H1 (cell line): ENCODE measurements at regions not wholly inside any gene's neighbourhood (a gene's known extent, or its start where the extent isn't known, plus 50 kb on each side); places are given as distances from the start of the nearest gene placed in this dataset.

ENCODE experiments used
- CTCF ChIP-seq, 3 experiments: IDR thresholded peaks; 1 replicate in 2 of 3; 2 replicates in 1 of 3; pipeline versions ENCODE4 v1.5.1 to v1.6.1; 2011; ENCODE audit warnings: low read length in 3 of 3, mild to moderate bottlenecking in 3 of 3, inconsistent platforms in 2 of 3, low read depth in 1 of 3, moderate library complexity in 1 of 3; ENCODE audit not compliant: insufficient read depth in 1 of 3; ENCODE audit errors: control extremely low read depth in 1 of 3
- E2F6 ChIP-seq: IDR thresholded peaks from 2 replicates; pipeline ENCODE4 v1.6.1; 2012; ENCODE audit warnings: inconsistent platforms
- EP300 ChIP-seq, 2 experiments: IDR thresholded peaks; 1 replicate in 1 of 2; 2 replicates in 1 of 2; pipeline ENCODE4 v1.6.1; 2011 to 2012; ENCODE audit warnings: low read depth in 2 of 2, low read length in 2 of 2, mild to moderate bottlenecking in 2 of 2, borderline replicate concordance in 1 of 2, inconsistent platforms in 1 of 2, moderate library complexity in 1 of 2
- EZH2 ChIP-seq: fragments of 200-600 bp; sonication (generic); IDR thresholded peaks from 2 replicates; pipeline ENCODE4 v1.7.1; 2012; ENCODE audit warnings: low read depth, mild to moderate bottlenecking, moderate library complexity, low read length, inconsistent platforms; ENCODE audit not compliant: severe bottlenecking
- KDM5A ChIP-seq: fragments of 200-600 bp; IDR thresholded peaks from 2 replicates; pipeline ENCODE4 v1.7.1; 2012; ENCODE audit warnings: mild to moderate bottlenecking, low read length, inconsistent platforms, mixed read lengths
- POLR2A ChIP-seq, 2 experiments: IDR thresholded peaks; 1 replicate in 1 of 2; 2 replicates in 1 of 2; pipeline ENCODE4 v1.6.1; 2011; ENCODE audit warnings: low read depth in 2 of 2, low read length in 2 of 2, mild to moderate bottlenecking in 2 of 2; ENCODE audit errors: control extremely low read depth in 1 of 2
- POU5F1 ChIP-seq: IDR thresholded peaks from 2 replicates; pipeline ENCODE4 v1.6.1; 2011; ENCODE audit warnings: low read depth, mild to moderate bottlenecking, low read length, moderate library complexity
- RFX5 ChIP-seq: IDR thresholded peaks from 2 replicates; pipeline ENCODE4 v1.6.1; 2011; ENCODE audit warnings: low read depth, low read length, improper control_type of control experiment, borderline replicate concordance
- SP4 ChIP-seq: IDR thresholded peaks from 2 replicates; pipeline ENCODE4 v1.6.1; 2012; ENCODE audit warnings: low read length, inconsistent platforms
- SRF ChIP-seq: IDR thresholded peaks from 2 replicates; pipeline ENCODE4 v1.6.1; 2011; ENCODE audit warnings: mild to moderate bottlenecking, low read depth, low read length, moderate library complexity
- TAF1 ChIP-seq: IDR thresholded peaks from 2 replicates; pipeline ENCODE4 v1.6.1; 2011; ENCODE audit warnings: mild to moderate bottlenecking, low read depth, low read length
- USF2 ChIP-seq: IDR thresholded peaks from 2 replicates; pipeline ENCODE4 v1.6.1; 2011; ENCODE audit warnings: low read length, improper control_type of control experiment
- ZNF274 ChIP-seq: IDR thresholded peaks from 2 replicates; pipeline ENCODE4 v1.7.0; 2012; ENCODE audit warnings: low read length, borderline replicate concordance; ENCODE audit errors: extremely low read depth

GRCh38 chr4:123463869-123464268, 67.3 kb downstream of the SPRY1 start:
- TF ChIP-seq EP300 (IDR thresholded peaks at IDR 0.05; ENCODE audit: borderline replicate concordance in 1 of 2, low read depth in 2 of 2, low read length in 2 of 2) (no peak), TAF1 (no peak), CTCF (IDR thresholded peaks at IDR 0.05; ENCODE audit: control extremely low read depth in 1 of 3, insufficient read depth in 1 of 3, low read depth in 1 of 3, low read length in 3 of 3) (no peak), ZNF274 (no peak), EZH2 (no peak), KDM5A (no peak), USF2 (no peak), RFX5 (no peak), POLR2A (IDR thresholded peaks at IDR 0.05; ENCODE audit: control extremely low read depth in 1 of 2, low read depth in 2 of 2, low read length in 2 of 2) (no peak), E2F6 (no peak), SP4 (no peak), SRF (no peak), POU5F1 (no peak)
